ENCODE measurements at regions not wholly inside any gene's neighbourhood (a gene's known extent, or its start where the extent isn't known, plus 50 kb on each side); places are given as distances from the start of the nearest gene placed in this dataset.

GRCh38 chr1:182144646-182145030 is 83.1 kb upstream of the ZNF648 start:
- no peak for TF ChIP-seq CTCF (IDR thresholded peaks at IDR 0.05; ENCODE audit: low read length)
- no peak for TF ChIP-seq EZH2 (optimal IDR thresholded peaks at IDR 0.05; ENCODE audit: low read depth, low read length)

Measured in MM.1S (cell line).